SU-DHL-6 (cell line): ENCODE measurements at regions not wholly inside any gene's neighbourhood (a gene's known extent, or its start where the extent isn't known, plus 50 kb on each side); places are given as distances from the start of the nearest gene placed in this dataset.
"Not testable (repeated sequence)": the region's sequence is repeated elsewhere in the genome, so short reads cannot be mapped to it uniquely, and the experiment has no call there.

ENCODE experiments used
- H2AFZ ChIP-seq: fragments of 200-600 bp; sonication (generic); 2 replicates; pipeline ENCODE4 v1.6.1; 2014; ENCODE audit warnings: low read depth, mild to moderate bottlenecking, moderate library complexity, mixed read lengths, antibody characterized with exemption, low read length; ENCODE audit not compliant: severe bottlenecking
- H3F3A ChIP-seq: fragments of 200-600 bp; shearing (Covaris generic); 2 replicates; pipeline ENCODE4 v1.6.0; 2016; ENCODE audit warnings: antibody characterized with exemption, mild to moderate bottlenecking; ENCODE audit not compliant: insufficient read depth
- H3K27ac ChIP-seq: fragments of 200-600 bp; sonication (generic); 2 replicates; pipeline ENCODE4 v1.5.1; 2016; ENCODE audit warnings: low read depth, mild to moderate bottlenecking, low read length, moderate library complexity, mixed read lengths
- H3K27me3 ChIP-seq: fragments of 200-600 bp; sonication (generic), shearing (Covaris generic); 2 replicates; pipeline ENCODE4 v1.6.0; 2014; ENCODE audit warnings: mild to moderate bottlenecking, low read length
- H3K36me3 ChIP-seq: fragments of 200-600 bp; sonication (generic); 2 replicates; pipeline ENCODE4 v1.6.1; 2014; ENCODE audit warnings: mild to moderate bottlenecking, low read length, mixed read lengths
- H3K4me2 ChIP-seq: fragments of 300-600, 200-600 bp; shearing (Covaris generic), sonication (generic); 2 replicates; pipeline ENCODE4 v1.6.0; 2014; ENCODE audit warnings: low read length, low read depth, mild to moderate bottlenecking; ENCODE audit not compliant: poor library complexity, severe bottlenecking
- H3K4me3 ChIP-seq: fragments of 200-600 bp; sonication (generic); 2 replicates; pipeline ENCODE4 v1.5.1; 2014; ENCODE audit warnings: antibody characterized with exemption, low read length, mild to moderate bottlenecking, mixed read lengths; ENCODE audit not compliant: insufficient read depth, poor library complexity, severe bottlenecking
- H3K79me2 ChIP-seq: fragments of 200-600 bp; sonication (generic); 2 replicates; pipeline ENCODE4 v1.6.1; 2014; ENCODE audit warnings: mild to moderate bottlenecking, low read length, moderate library complexity; ENCODE audit not compliant: insufficient read depth
- H3K9ac ChIP-seq: fragments of 200-600 bp; sonication (generic); 2 replicates; pipeline ENCODE4 v1.7.0; 2014; ENCODE audit warnings: mild to moderate bottlenecking, low read length
- H3K9me2 ChIP-seq: fragments of 200-600 bp; sonication (generic); replicated peaks from 2 replicates; pipeline ENCODE4 v1.6.1; 2014; ENCODE audit warnings: low read length; ENCODE audit not compliant: insufficient read depth
- H3K9me3 ChIP-seq: fragments of 200-600 bp; sonication (generic); 2 replicates; pipeline ENCODE4 v1.6.1; 2014; ENCODE audit warnings: low read length, mixed read lengths; ENCODE audit not compliant: insufficient read depth
- H4K20me1 ChIP-seq: fragments of 200-600 bp; sonication (generic); 2 replicates; pipeline ENCODE4 v1.6.1; 2014; ENCODE audit warnings: low read depth, mild to moderate bottlenecking, antibody characterized with exemption, low read length, moderate library complexity, mixed read lengths
- CTCF ChIP-seq: fragments of 200-600 bp; sonication (generic); IDR thresholded peaks from one replicate; pipeline ENCODE4 v1.5.1; 2017; ENCODE audit warnings: antibody characterized with exemption, mild to moderate bottlenecking, low read length, moderate library complexity; ENCODE audit not compliant: insufficient read depth, poor library complexity, severe bottlenecking
- EZH2phosphoT487 ChIP-seq: fragments of 200-600 bp; sonication (generic), shearing (Covaris generic); conservative IDR thresholded peaks from 2 replicates; pipeline ENCODE4 v1.6.1; 2018; ENCODE audit warnings: mild to moderate bottlenecking, antibody characterized with exemption, low read length, moderate library complexity, mixed read lengths

GRCh38 chr4:137735561-137736104 lies 203.3 kb upstream of the PCDH18 start:
- Histone ChIP-seq H4K20me1 (no peaks in the 10 kb centered on the region), H3K27ac (no peak overlapping the region), H3K9me3 (no peaks in the 10 kb centered on the region), H3K4me2 (no peak overlapping the region), H3K36me3 (no peaks in the 10 kb centered on the region), H3K9me2 (no peaks in the 10 kb centered on the region), H3K79me2 (no peaks in the 10 kb centered on the region), H3K27me3 (no peaks in the 10 kb centered on the region), H3F3A (no peaks in the 10 kb centered on the region), H3K9ac (no peak overlapping the region), H2AFZ (peak overlapping the region; percentile 64), H3K4me3 (no peak overlapping the region)
- TF ChIP-seq CTCF (no peak), EZH2phosphoT487 (no peak)

DNA sequence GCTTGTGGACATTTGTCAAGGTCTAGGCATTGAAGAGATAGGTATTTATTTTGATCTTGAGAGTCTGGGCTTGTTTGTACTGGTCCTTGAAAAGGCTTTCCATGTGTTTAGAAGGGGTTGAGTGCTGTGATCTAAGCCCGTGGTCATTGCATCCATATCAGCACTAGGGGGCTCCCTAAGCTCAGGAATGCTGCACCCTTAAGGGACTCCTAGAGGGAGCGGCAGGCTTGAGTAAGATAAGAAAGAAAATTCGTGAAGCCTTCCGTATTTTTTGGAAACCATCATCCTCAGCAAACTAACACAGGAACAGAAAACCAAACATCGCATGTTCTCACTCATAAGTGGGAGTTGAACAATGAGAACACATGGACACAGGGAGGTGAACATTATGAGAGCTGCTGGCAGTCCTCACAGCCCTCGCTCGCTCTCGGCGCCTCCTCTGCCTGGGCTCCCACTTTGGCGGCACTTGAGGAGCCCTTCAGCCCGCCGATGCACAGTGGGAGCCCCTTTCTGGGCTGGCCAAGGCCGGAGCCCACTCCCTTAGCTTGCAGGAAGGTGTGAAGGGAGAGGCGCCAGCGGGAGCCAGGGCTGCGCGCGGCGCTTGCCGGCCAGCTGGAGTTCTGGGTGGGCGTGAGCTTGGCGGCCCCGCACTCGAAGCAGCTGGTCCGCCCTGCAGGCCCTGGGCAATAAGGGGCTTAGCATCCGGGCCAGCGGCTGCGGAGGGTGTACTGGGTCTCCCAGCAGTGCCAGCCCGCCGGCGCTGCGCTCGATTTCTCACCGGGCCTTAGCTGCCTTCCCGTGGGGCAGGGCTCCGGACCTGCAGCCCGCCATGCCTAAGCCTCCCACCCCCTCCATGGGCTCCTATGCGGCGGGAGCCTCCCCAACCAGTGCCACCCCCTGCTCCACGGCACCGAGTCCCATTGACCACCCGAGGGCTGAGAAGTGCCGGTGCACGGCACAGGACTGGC lies 201.2 kb upstream of the PCDH18 start:
- not testable (repeated sequence) for H3K9me3 ChIP-seq, H4K20me1 ChIP-seq, H3F3A ChIP-seq, H3K36me3 ChIP-seq, H3K9ac ChIP-seq, H3K4me2 ChIP-seq, H3K27ac ChIP-seq, H2AFZ ChIP-seq, H3K79me2 ChIP-seq, H3K9me2 ChIP-seq, H3K27me3 ChIP-seq, H3K4me3 ChIP-seq

DNA sequence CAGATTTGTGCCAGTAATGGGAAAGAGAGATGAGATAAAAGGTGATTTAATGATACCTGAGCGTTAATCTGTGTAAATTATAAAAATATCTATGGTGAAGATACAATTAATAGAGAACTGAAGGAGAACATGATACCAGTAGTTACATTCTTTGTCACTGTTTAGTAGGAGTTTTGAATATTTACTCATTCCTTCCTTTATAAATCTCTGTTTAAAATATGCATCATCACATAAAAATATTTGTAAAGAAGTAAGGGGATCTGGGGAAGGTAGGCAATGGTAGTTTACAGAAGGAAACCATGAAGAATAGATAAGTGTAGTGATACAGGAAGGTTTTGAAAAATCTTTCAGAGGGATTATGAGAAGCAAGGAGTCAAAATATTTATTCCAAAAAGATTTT lies 190.6 kb upstream of the PCDH18 start:
- Histone ChIP-seq H3K36me3 (no peaks in the 10 kb centered on the region), H3K9me3 (no peaks in the 10 kb centered on the region), H3K4me3 (no peak overlapping the region), H3K27ac (no peak overlapping the region), H3K9me2 (no peaks in the 10 kb centered on the region), H3K27me3 (no peaks in the 10 kb centered on the region), H2AFZ (no peak overlapping the region), H3K4me2 (no peak overlapping the region), H3F3A (no peaks in the 10 kb centered on the region), H3K9ac (no peak overlapping the region), H3K79me2 (no peaks in the 10 kb centered on the region), H4K20me1 (no peaks in the 10 kb centered on the region)
- TF ChIP-seq EZH2phosphoT487 (no peak), CTCF (no peak)

GRCh38 chr4:137711502-137711901 lies 179.2 kb upstream of the PCDH18 start:
- H3K27me3 ChIP-seq, result no peaks in the 10 kb centered on the region
- H3K9me3 ChIP-seq, result no peaks in the 10 kb centered on the region
- H2AFZ ChIP-seq, result no peak overlapping the region
- H3K27ac ChIP-seq, result no peak overlapping the region
- no peaks in the 10 kb centered on the region for H3K9me2 ChIP-seq
- H3K4me3 ChIP-seq, result no peak overlapping the region
- TF ChIP-seq CTCF, result no peak
- TF ChIP-seq EZH2phosphoT487, result no peak
- H3K36me3 ChIP-seq, result no peaks in the 10 kb centered on the region
- H3F3A ChIP-seq, result no peaks in the 10 kb centered on the region
- no peaks in the 10 kb centered on the region for H3K79me2 ChIP-seq
- no peak overlapping the region for H3K4me2 ChIP-seq
- no peak overlapping the region for H3K9ac ChIP-seq
- no peaks in the 10 kb centered on the region for H4K20me1 ChIP-seq
